ENCODE measurements at regions not wholly inside any gene's neighbourhood (a gene's known extent, or its start where the extent isn't known, plus 50 kb on each side); places are given as distances from the start of the nearest gene placed in this dataset.
"Not testable (repeated sequence)": the region's sequence is repeated elsewhere in the genome, so short reads cannot be mapped to it uniquely, and the experiment has no call there.

DNA sequence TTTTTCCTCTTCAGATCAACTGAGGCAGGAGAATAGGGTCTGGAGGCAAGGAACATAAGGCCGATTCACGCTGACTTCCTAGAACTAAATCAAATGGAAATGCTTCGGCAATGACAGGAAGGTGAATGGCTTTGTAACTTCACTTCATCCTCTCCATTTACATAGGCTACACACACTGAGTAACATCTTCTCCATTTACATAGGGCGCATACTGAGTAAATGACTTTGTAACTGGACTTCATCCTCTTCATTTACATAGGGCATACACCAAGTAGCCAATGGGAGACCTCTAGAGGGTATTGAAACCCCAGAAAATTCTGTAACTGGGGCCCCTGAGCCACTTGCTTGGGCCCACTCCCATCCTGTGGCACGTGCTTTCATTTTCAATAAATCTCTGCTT is 71.0 kb upstream of the CPSF6 start:
- H3K27ac ChIP-seq = no peak overlapping the region
- no peak for DNase-seq (ENCODE audit: low read depth, low spot score)

DNA sequence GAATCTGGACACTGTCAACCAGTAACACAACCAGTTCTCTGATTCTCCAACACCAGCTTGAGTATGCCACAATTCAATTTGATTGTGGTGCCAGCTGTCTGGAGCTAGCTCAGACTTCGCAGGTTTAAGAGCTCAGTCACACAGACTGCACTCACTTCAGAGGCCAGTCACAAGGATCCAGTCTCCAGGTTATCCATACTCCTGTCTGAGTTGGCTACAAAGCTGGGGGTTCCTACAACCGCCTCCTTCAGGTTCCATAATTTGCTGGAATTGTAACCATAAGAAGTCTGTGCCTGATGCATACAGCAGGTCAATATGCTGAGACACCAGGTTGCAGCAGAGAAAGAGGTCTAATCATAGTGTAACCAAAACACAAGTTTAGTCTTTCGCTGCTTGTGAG is 70.5 kb upstream of the CPSF6 start:
- DNase-seq (ENCODE audit: low read depth, low spot score) = no peak
- no peak overlapping the region for H3K27ac ChIP-seq

DNA sequence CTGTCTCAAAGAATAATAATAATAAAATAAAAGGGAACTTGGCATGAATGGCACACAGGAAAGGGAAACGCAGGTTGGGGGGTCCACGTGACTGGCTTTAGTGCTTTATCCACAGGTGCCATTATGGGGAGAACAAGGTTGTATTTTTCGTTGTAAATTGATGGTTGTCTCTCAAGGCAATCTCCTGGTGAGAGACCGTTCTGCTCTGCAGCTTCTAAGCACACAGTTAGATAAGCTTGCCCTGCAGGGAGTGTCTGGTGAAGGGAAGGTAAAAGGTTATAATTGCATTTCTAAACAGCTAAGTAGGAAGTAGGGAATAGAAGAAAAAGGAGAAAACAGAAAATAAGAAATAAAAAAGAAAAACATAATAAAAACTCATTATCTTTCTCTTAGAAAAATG is 69.1 kb upstream of the CPSF6 start:
- H3K27ac ChIP-seq = no peak overlapping the region
- DNase-seq (ENCODE audit: low read depth, low spot score) = no peak

DNA sequence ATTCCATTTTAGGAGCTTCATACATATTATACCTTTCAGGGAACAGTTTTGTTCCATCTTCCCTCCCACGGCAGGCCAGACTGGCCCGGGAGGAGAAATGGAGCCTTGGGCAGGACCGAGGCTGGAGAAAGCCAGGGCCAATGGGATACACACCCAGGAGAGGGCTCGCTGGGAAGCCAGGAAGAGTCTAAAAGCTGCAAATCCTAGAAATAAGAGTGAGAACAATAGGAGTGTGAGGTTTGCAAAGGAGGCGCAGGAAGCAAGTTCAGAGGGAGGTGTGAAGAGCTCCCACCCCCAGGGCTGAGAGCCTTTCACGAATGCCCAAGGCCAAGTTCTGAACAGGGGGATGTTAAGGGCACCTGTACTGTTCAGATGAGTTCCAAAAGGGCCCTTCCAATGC is 67.5 kb upstream of the CPSF6 start:
- no peak overlapping the region for H3K27ac ChIP-seq
- DNase-seq (ENCODE audit: low read depth, low spot score) = no peak

DNA sequence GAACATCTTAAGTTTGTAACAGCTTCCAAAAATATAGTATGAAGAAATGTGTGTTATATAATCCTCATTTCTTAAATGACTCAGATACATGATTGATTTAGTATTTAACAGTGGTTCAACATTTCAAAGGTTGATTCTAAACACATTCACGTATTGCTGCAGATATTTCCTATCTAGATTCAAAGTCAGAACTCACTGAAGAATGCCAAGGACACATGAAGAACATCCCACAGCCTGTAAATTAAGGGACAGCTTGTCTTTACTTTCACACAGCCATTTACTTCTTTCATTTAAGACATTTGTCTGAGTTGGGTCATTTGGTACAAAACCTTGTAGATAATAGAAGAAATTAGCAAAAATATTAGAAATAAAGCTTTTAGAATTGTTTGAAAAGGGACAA is 66.9 kb upstream of the CPSF6 start:
- H3K27ac ChIP-seq = no peak overlapping the region
- no peak for DNase-seq (ENCODE audit: low read depth, low spot score)

DNA sequence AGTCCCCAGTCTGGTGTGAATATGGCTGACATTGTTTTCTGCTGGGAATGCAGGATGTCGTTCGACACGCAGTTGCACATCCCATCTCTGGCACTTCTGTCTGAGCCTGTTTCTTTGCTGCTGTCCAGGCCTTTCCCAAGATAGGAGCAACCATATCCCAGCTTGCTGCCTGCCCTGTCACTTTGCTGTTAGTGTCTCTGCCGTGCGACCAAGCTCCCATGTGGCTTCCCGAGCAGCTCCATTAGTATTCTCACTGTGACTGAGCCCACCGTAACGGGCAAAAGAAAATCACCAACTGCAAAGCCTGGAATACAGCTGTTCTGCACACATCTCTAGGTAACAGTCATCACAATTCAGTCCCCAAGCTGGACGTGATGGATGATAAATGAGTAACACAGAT is 66.0 kb upstream of the CPSF6 start:
- DNase-seq (ENCODE audit: low read depth, low spot score) = no peak
- no peak overlapping the region for H3K27ac ChIP-seq

DNA sequence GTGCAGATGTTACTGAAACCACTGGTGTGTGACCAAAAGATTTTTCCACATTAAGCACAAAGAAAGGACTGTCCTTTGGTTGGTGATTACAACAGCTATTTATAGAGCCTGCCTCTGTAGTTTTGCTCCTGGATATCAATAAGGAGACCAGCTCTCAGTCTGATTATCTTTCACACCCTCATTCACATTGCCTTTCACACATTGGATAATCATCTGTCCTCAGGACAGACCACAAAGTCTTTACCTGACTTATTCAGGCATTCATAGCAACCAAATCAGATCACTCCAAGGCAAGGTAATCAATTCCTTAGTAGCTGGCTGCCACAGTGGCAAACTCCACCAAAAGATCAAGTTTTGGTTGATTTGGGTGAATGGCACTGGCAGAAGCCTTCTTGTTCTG is 59.6 kb upstream of the CPSF6 start:
- DNase-seq (ENCODE audit: low read depth, low spot score) = no peak

DNA sequence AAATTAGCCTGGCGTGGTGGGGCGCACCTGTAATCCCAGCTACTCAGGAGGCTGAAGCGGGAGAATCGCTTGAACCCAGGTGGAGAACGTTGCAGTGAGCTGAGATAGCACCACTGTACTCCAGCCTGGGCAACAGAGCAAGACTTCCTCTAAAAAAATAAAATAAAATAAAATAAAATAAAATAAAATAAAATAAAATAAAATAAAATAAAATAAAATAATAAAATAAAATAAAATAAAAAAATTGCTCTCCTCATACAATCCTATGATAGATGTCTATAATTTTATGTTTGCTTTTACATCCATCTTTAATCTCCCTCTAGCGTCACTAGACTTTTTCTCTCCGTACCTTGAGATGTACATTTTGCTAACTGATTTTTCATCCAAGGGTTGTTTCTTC is 51.8 kb upstream of the CPSF6 start:
- not testable (repeated sequence) for H3K27ac ChIP-seq; DNase-seq (ENCODE audit: low read depth, low spot score)

More for the DNA sequence above, 59.6 kb upstream of the CPSF6 start:
- H3K27ac ChIP-seq = no peak overlapping the region

DNA sequence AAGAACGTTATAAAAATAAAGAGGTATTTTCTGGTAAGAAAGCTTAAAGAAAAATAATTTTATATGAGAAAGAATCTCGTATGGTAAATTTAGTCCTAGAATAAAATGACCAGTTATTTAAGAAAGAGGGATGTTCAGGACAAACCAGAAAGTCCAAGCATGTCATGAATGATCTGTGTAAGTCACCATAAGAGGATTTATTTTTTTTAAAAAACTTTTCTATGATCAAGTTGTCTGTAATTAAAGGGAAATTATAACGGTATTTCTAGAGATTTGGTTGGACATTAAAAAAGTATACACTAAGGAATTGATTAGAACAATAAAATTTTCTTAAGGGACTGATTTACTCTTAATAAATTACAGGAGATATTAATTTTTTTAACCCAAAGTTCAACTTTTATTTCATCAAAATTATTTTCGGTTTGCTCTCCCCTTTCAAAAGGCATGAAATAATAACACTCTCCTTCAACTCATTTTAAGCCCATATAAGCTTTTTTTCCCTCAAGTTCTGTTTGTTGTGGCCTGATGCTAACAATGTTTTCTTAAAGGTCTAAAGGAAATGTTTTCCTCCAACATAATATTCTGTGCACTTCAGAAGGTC is 49.9 kb upstream of the CPSF6 start:
- H3K27ac ChIP-seq = no peak overlapping the region
- DNase-seq (ENCODE audit: low read depth, low spot score) = no peak

All from epithelial cell of prostate (primary cell).